ENCODE measurements at regions not wholly inside any gene's neighbourhood (a gene's known extent, or its start where the extent isn't known, plus 50 kb on each side); places are given as distances from the start of the nearest gene placed in this dataset.

- DNase-seq: no peak
Measured at GRCh38 chr2:220182790-220183189, 555.4 kb downstream of the SLC4A3 start.

- no peak for DNase-seq
Measured at GRCh38 chr2:220185766-220186305, 558.4 kb downstream of the SLC4A3 start.

- no peak for DNase-seq
Measured at GRCh38 chr2:220188031-220188430, 560.6 kb downstream of the SLC4A3 start.

- DNase-seq: no peak
Measured at GRCh38 chr2:220191031-220191430, 563.6 kb downstream of the SLC4A3 start.

GRCh38 chr2:220191737-220192136 is 564.3 kb downstream of the SLC4A3 start:
- no peak for DNase-seq

- DNase-seq: no peak
Measured at GRCh38 chr2:220192994-220193753, 565.7 kb downstream of the SLC4A3 start.

GRCh38 chr2:220194630-220195584 is 567.5 kb downstream of the SLC4A3 start:
- peak; percentile 26 for DNase-seq

GRCh38 chr2:220198896-220199295 is 571.5 kb downstream of the SLC4A3 start:
- DNase-seq: peak; percentile 54

GRCh38 chr2:220202066-220202465 is 574.6 kb downstream of the SLC4A3 start:
- no peak for DNase-seq

- no peak for DNase-seq
Measured at GRCh38 chr2:220209093-220209492, 581.7 kb downstream of the SLC4A3 start.

- no peak for DNase-seq
Measured at GRCh38 chr2:220209751-220210150, 582.3 kb downstream of the SLC4A3 start.

- no peak for DNase-seq
Measured at GRCh38 chr2:220212296-220213080, 585.1 kb downstream of the SLC4A3 start.

- DNase-seq: peak; percentile 63
Measured at GRCh38 chr2:220215785-220216184, 588.4 kb downstream of the SLC4A3 start.

GRCh38 chr2:220219371-220219770 is 591.9 kb downstream of the SLC4A3 start:
- DNase-seq: no peak

GRCh38 chr2:220220009-220220408 is 592.6 kb downstream of the SLC4A3 start:
- no peak for DNase-seq

GRCh38 chr2:220221992-220222391 is 594.6 kb downstream of the SLC4A3 start:
- no peak for DNase-seq

GRCh38 chr2:220224691-220225543 is 597.5 kb downstream of the SLC4A3 start:
- peak; percentile 19 for DNase-seq

- DNase-seq: no peak
Measured at GRCh38 chr2:220226076-220226475, 598.6 kb downstream of the SLC4A3 start.

- no peak for DNase-seq
Measured at GRCh38 chr2:220226546-220226945, 599.1 kb downstream of the SLC4A3 start.

GRCh38 chr2:220227266-220227920 is 600.0 kb downstream of the SLC4A3 start:
- DNase-seq: no peak
